NCI-H748 treated with DMSO at 0.1 percent for 48 hours (cell line): ENCODE measurements at regions not wholly inside any gene's neighbourhood (a gene's known extent, or its start where the extent isn't known, plus 50 kb on each side); places are given as distances from the start of the nearest gene placed in this dataset.
"Not testable (repeated sequence)": the region's sequence is repeated elsewhere in the genome, so short reads cannot be mapped to it uniquely, and the experiment has no call there.

ENCODE experiments used
- DNase-seq: peaks from one replicate; lab custom pipeline; 2025; lab: John Stamatoyannopoulos, UW

DNA sequence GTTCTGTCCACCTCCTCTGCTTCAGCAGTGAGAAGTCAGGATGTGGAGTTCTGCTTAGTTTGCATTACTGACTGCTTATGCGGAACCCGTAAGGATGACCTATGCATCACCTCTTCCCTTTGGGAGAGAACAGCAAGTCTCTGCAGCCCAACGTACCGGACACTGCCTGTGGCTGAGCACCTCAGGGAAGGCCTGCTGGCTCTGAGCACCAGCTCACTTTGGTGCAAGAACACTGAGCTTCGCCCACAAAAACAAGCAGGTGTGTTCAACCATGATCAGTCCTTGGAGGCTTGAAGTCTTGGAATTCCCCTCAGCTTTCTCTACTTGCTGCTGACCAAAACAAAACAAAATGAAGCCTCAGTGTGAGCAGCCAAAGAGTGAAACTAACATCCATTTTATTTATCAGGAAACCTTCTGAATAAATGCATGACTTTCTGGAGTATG lies 52.7 kb upstream of the NCK2 start:
- no peak for DNase-seq

DNA sequence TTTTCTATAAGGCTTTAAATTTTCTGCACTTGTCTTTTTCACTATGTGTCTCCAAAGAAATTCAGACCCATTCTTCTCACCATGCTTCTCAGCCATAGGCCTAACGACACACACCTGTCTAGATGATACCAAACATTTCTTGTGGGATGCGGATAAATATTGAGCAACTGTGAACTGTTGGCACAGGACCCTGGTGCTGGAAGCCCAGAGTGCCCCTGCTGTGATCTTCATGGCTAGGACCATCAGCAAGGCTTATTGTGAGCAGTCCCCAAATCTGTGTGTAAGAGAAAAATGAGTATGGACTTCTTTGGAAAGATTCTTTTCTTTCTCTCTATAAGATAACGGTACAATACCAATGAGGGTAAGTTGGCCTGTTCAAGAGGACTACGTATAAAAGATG lies 54.1 kb upstream of the NCK2 start:
- no peak for DNase-seq

DNA sequence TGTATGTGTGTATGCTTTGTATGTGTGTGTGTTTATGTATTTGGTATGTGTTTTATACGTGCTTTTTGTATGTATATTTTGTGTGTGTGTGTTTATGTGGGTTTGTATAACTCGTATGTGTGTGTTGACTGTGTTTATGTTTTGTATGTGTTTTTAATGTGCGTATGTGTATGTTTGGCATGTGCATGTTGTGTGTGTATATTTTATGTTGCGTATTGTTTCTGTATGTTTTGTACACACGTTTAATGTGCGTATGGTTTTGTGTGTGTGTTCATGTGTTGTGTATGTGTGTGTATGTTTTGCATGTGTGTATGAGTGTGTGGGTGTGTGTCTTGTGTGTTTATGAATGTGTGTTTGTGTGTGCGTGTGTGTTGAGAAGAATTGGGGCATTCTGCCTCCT lies 55.2 kb upstream of the NCK2 start:
- DNase-seq = no peak

DNA sequence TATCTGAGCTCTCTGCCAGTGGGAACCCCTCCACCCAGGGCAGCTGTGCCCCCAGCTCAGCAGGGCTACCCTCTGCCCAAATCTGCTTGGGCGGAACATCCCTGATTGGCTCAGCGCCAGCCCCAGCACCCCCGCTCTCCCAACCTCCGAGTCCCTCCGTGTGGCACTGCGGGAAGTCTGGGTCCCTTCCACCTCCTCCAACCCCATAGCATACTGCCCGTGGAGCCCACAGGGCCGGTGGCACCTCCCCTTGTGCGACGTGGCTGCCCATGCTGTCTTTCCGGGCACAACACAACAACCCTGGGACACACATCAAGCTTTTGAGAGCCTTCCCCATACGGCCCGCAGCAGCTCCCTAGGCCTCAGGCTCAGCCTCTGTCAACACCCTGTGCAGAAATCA lies 55.8 kb upstream of the NCK2 start:
- no peak for DNase-seq

DNA sequence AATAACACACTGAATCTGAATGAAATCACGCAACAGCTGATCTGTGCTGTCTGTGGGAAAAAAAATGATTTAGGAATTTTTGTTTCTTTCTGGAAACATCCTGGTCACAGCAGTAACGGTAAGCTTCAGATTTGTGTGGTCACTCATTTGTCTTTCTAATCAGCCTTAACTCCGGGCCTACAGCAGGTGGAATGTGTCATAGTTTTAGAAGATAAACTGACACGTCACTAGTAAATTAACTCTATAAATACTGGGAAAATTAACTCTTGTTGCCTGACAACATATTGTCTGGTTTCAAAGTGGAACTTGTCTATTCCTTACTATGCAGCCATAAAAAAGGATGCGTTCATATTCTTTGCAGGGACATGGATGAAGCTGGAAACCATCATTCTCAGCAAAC lies 58.1 kb upstream of the NCK2 start:
- DNase-seq = no peak

DNA sequence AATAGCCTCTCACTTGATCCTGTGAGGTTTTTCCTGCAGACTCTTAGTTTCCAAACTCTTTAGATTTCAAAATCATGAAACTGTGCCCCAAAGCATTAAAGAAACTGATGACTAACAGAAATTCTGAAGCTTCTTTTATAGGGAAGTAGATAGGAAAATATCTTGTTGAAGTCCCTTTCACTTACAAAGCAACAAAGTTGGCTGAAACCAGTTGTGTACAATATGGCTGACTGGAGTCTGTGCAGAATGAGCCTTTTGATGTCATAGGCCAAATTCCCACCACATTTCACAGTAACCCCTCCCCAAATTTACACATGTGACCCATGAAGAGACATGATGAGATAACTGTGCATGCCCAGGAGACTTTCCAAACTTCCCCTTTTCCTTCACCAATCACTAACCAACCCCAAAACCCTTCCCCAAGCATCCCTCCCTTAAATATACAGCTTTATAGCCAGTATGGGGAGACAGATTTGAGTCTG lies 61.7 kb upstream of the NCK2 start:
- no peak for DNase-seq

DNA sequence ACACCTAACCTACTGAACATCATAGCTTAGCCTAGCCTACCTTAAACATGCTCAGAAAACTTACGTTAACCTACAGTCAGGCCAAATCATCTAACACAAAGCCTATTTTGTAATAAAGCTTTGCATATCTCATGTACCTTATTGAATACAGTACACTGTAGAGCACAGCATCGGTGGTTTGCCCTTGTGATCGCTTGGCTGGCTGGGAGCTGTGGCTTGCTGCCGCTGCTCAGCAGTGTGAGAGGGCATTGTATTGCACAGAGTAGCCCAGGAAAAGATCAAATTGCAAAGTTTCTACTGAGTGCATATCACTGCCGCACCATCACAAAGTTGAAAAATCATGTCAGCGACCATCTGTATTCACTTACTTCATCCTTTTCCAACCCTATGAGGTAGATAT lies 62.3 kb upstream of the NCK2 start:
- DNase-seq = no peak

DNA sequence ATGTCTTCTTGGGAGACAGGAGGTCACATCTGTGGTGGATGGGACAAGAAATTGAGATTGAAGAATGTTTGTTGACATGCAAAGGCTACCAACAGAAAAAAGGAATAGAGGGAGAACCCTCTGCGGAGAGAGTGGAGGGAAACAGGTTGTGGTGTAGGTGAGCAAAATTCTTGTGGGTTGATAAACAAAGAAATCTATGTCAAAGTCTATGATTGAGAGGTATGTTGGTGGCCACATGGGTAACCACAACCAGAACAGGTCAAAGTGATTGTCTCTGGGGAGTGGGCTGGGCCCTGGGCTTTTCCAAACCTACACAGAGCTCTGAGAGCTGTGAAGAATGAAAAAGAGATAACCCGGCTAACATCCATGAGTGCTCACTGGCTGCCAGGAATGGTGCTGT lies 62.8 kb upstream of the NCK2 start:
- DNase-seq = no peak

DNA sequence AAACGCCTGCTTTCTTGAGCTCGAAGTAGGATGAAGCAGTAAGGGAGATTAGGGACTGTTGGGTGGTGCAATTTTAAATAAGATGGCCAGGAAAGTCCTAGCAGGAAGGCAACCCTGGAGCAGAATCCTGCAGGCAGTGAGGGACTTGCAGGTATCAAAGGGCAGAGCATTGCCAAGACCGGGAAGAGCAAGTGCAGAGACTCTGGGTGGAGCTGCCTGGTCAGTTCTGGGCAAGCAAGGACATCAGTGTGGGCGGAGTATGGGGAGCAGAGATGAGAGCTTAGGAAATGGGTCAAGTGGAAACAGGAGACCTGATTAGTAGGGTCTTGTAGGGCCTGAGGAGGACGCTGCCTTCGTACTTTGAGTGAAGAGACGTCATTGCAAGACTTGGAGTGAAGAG lies 64.4 kb upstream of the NCK2 start:
- DNase-seq = no peak

DNA sequence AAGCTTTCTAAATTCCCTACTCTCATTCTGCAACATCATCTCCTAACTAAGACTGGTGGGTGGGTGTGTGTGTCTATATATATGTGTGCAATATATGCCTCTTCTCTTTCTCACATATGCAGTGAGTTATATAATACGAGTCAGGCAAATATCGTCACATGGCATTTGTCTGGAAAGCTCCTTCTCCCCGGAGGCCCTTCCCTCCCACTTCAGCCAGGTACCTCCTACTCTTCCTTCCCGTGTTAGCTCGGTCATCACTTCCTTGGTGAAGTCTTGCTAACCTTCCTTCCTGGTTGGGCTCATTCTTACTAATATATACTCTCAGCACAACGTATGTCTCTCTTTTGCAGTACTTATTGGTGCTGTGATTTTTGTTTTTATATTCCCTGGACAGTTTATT lies 66.4 kb upstream of the NCK2 start:
- DNase-seq = no peak

DNA sequence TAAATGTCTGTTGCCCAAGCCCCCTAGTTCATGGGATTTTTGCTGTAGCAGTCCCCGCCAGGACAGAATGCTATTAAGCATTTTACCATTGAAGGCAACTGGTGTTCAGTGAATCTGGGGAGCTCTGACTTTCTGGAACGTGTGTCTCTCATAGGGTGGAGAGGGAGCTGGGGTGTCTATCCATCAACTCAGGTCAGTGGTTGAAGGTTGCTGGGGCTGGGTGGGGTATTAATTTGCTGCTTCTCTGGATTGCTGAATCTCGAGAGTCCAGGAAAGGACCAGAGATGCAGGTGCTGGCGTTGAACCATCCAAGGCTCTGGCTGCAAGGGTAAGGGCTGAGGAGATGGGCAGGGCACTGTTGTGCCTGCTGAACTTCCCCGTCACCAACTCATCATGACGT lies 66.8 kb upstream of the NCK2 start:
- no peak for DNase-seq

DNA sequence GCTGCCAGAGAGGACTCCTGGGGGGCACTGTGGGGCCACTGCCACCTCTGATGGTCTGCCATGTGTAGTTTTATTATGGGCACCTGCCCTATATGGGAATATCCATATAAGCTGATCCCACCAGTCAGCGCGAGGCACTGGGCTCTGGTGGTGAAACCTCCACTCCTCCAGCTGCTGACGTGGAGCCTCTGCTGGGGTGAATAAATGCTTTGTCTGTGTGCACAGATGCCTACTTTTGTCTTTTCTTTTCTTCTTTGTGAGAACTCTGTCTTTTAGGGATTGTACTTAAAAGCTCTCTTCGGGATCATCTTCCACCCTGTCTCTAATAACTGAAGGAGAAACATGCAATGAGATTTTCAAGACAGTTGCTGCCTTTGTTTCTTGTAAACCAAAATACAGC lies 68.9 kb upstream of the NCK2 start:
- DNase-seq = no peak

DNA sequence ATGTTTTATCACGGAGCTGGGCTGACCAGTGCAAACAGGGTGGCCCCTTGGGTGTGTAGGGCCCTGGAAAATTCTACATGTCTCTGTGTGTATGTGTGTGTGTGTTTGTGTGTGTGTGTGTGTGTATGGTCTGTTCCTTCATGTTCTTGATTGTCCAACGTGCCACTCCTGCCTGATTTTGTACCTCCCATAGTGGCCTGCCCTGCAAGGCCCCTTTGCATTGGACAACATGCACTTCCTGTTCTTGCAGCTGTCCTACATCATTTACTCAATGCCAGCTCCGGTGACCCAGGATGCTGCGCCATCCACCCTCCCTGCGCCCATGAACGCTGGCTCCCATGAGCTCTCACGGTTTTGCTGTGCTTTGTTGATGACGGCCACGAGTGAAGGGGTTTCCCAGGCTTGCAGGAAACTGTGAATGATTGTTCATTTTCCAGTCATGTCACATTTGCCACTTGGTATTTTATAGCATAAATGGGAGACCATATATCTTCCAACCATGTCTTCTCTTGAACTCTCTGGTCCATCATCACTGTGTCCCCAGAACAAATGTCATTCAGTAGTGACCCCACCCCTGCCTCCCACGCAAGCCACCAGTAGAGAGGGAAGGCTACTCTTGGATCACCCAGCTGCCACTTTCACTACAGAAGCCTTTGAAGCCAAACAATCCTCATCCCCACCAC lies 69.7 kb upstream of the NCK2 start:
- DNase-seq = no peak

DNA sequence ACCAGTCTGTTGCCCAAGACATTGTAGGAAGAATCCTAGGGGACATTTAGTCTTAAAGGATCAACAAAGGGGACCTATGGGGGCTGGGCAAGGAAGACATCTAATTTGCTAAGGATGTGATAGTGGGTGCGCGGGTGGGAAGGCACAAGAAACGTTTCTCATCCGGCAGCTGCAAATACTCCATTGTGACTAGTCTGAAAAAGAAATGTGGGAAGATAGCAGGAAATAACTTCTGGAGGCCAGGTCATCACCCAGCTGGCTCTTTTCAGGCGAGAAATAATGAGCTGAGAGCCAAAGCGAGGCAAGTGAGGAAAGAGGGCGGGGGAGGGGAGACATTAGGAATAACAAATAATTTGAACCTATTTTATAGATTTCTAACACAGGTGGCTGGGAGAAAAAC lies 70.3 kb upstream of the NCK2 start:
- no peak for DNase-seq

DNA sequence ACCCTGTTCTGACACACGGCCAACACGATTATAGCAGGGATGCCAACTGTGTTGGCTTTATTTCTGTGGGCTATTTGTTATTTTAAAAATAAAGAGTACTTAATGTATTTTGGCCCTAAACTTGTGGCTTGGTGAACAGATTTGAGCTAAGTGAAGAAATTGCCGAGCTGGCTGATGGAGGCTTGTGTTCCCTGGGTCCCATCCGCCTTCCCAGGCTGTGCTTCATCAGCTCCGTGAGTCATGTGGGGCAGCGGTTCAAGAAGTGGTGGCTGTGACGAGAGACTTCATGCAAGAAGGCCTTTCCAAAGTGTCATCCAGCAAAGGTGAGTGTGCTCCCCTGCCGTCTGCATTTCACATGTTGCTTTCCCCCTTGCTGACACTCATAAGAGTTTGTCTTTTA lies 73.6 kb upstream of the NCK2 start:
- DNase-seq = no peak

DNA sequence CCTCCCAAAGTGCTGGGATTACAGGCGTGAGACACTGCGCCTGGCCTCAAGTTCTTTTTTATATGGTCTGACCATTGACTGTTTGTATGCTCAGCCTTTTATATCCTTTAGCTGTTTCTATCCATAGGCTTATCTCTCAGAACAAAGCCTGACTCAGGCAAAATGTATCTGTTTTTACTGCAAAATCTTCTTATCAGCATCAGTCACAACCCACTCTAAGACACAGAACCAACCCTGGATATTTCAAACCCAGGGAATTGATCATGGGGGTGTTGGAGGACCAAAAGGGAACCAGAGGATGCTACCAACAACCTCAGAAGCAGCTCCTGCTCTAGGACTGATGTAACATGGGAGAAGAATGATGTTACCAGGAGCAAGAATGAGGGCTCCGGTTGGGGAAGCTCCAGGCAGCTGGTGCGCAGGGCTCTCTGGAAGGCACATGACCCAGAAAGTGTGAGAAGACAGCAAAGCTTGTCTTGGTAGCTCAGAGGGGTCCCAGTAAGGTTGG lies 75.3 kb upstream of the NCK2 start:
- DNase-seq = no peak

DNA sequence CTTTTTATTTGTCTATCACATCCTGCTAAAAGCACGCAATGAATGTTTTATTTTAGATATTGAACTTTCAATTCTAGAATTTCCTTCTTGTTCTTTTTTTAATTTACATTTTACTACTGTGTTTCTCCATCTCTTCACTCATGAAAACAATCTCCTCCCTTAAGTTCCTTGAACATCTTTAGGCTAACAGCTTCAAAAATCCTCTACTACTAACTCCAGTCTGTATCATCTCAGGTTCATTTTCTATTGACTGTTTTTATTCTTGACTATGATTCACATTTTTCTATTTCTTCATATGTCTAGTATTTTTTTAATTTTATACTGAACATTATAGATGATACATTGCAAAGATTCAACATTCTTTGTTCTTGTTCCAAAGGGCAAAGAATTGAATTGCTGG lies 79.2 kb upstream of the NCK2 start:
- DNase-seq = no peak

DNA sequence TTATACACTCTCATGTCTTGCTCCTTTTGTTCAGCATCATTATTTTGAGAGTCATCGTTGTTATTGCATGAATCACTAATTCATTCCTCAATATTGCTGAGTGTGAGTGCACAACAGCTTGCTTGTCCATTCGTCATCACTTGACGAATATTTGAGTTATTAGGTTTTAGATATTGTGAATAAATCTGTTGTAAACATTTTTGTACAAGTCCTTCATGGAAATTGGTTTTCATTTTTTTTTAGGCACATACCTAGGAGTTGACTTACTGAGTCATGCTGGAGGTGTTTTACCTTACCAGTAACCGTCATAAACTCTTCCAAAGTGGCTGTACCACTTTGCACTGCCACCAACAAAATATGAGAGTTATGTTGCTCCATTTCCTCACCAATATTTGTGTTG lies 84.2 kb upstream of the NCK2 start:
- no peak for DNase-seq

DNA sequence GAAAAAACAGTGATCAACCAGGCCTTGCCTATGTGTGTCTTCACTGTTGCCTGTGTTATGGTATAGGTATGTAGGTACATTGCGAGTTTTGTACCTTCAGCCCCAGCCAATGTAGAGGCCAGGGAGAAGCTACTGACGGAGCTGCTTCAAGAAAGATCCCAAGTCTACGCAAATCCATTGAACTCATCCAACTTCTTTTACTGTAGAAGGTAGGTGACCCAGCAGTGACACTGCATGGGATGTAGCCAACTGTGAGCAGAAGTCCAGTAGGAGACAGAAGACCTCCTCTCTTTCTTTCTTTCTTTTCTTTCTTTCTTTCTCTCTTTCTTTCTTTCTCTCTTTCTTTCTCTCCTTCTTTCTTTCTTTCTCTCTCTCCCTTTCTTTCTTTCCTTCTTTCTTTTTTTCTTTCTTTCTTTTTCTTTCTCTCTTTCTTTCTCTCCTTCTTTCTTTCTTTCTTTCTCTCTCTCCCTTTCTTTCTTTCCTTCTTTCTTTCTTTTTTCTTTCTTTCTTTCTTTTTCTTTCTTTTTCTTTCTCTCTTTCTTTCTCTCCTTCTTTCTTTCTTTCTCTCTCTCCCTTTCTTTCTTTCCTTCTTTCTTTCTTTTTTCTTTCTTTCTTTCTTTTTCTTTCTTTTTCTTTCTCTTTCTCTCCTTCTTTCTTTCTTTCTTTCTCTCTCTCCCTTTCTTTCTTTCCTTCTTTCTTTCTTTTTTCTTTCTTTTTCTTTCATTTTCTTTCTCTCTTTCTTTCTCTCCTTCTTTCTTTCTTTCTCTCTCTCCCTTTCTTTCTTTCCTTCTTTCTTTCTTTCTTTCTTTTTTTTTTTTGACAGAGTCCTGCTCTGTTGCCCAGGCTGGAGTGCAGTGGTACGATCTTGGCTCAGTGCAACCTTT lies 88.7 kb upstream of the NCK2 start:
- DNase-seq = not testable (repeated sequence)

DNA sequence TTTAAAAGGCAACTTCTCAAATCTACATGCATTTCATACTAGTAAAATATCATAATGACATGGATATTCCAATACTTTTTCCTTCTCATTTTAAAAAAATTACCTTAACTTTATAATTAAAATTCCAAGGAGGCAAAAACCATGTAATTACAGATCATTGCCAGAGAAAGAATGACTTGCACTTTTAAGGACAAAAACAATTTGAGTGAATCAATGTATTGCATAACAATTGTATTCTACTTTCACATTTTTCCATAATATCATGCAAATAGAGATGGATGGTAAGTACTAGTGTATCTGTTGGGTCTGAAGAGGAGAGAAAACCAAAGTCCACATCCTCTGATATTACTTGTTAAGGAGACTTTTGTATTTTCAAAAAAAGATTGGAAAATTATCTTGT lies 89.5 kb upstream of the NCK2 start:
- no peak for DNase-seq

DNA sequence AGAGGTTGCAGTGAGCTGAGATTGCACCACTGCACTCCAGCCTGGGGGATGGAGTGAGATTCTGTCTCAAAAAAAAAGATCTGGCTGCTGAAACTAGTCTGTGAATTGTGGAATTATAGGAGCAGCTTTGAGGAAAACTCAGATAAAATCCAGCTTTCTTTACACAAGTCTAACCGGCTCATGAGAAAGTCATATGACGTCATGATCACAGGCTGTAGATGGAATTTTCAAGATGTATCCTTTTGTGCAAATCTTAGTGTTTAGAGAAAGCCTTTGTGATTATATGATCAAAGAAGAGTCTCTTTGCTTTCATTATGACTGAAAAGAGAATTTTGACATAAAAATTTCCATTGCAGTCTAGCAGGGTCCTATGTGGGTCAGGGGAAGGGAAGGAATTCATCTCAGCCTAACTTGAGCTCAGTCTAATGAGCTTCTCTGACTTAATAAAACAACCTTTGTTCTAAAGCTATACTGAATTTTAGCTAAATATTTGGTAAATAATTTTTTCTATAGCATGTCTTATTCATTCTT lies 90.2 kb upstream of the NCK2 start:
- no peak for DNase-seq

DNA sequence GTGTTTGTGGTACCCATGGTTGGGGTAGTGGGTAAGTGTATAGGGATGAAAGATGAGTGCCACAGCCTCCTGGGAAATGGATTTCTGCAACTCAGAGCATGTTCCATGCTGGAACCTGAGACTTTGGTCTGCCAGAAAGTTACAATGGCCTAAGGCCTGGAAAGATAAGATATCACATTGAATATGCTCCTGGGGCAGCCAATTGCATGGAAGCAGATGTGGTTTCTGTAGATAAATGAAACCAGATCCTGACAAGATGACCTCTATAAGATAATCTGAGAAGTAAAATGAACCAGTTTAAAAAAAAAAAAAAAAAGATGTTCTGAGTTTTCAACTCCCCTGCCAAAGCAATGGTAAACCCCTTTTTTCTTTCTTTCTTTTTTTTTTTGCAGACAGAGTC lies 91.4 kb upstream of the NCK2 start:
- DNase-seq = no peak
